NCI-H524 (cell line): ENCODE measurements at regions not wholly inside any gene's neighbourhood (a gene's known extent, or its start where the extent isn't known, plus 50 kb on each side); places are given as distances from the start of the nearest gene placed in this dataset.

ENCODE experiments used
- DNase-seq, 2 experiments: peaks; one replicate each; lab custom pipeline; 2025; lab: John Stamatoyannopoulos, UW

DNA sequence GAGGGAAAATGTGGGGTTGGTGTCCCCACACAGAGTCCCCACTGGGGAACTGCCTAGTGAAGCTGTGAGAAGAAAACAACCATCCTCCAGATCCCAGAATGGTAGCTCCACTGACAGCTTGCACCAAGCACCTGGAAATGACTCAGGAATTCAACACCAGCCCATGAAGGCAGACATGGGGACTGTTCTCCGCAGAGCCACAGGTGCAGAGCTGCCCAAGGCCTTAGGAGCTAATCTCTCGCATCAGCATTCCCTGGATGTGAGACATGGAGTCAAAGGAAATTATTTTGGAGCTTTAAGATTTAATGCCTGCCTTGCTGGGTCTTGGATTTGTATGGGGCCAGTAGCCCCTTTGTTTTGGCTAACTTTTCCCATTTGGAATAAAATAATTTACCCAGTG lies 367.9 kb downstream of the FAM133A start:
- DNase-seq: no peak

GRCh38 chrX:94045724-94046123 lies 371.7 kb downstream of the FAM133A start:
- DNase-seq: no peak

DNA sequence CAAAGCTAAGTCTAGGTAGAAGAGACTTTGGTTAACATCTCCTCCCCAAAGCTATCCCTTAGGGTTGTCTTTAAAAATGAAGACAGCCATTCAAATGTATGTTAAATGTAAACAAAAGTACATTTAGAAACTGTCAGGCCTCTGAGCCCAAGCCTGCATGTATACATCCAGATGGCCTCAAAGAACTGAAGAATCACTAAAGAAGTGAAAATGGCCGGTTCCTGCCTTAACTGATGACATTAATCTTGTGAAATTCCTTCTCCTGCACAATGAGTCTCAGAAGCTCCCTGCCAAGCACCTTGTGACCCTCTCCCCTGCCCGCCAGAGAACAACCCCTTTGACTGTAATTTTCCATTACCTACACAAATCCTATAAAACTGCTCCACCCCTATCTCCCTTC lies 377.9 kb downstream of the FAM133A start:
- no peak for DNase-seq

DNA sequence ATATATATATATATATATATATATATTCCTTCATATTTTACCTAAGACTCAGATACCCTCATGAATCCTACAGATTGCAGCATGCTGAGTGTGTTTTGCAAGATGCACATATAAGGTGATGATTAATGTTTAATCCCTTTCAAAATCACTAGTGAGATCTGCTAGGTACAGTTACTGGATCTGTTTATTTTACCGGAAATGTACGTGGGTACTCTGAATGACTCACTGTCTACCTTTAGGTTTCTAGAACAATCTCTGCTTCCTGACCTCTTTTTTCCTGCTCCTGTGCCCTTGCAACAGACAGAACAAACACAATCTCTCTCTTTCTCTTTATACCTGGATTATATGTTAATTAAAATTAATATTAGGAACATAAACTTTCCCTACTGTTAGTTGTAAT lies 379.6 kb downstream of the FAM133A start:
- no peak for DNase-seq

- DNase-seq: no peak
Measured at GRCh38 chrX:94057385-94057784, 383.4 kb downstream of the FAM133A start.

GRCh38 chrX:94058728-94059382 lies 384.8 kb downstream of the FAM133A start:
- DNase-seq: peak; percentile 14 to 52

DNA sequence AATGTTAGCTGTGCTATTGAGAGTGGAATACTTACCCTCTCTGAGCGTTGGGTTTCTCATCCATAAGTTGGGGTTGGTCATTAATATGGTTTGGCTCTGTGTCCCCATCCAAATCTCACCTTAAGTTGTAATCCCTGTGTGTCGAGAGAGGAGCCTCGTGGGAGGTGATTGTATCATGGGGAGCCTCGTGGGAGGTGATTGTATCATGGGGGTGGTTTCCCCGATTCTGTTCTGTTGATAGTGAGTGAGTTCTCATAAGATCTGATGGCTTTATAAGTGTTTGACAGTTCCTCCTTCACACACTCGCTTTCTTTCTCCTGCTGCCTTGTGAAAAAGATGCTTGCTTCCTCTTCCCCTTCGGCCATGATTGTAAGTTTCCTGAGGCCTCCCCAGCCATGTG lies 391.1 kb downstream of the FAM133A start:
- DNase-seq: no peak

DNA sequence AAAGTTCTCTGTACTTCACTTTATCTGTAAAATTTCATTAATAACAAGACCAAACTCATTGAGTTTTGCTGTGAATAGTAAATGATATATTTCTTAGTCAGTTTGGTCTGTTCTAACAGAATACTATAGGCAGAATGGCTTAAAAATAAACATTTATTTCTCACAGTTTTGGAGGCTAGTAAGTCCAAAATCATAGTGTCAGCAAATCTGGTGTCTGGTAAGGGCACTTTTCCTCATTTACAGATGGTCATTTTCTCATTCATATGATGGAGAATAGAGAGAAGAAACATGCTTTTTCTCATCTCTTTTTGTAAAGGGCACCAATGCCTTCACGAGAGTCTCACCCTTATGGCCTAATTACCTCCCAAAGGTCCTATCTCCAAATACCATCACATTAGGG lies 415.1 kb downstream of the FAM133A start:
- no peak for DNase-seq

DNA sequence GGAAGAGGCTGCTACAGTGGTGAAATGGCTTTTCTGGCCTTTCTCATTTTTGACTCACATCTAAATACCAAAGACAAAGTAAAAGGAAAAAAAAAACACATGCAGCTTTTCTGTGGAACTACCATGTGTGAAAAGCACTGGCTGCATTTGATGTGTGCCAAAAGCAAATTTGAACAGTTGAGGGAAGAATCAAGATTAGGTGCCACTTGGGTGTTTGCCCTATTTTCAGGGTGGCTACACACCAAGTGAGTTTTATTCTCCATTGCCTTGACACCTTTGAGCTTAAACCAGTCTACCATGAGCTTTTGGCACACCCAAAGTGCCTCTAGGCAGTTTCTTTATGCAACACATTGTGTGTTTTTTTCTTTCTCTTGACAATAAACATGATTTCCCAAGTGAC lies 423.9 kb downstream of the FAM133A start:
- DNase-seq: no peak

DNA sequence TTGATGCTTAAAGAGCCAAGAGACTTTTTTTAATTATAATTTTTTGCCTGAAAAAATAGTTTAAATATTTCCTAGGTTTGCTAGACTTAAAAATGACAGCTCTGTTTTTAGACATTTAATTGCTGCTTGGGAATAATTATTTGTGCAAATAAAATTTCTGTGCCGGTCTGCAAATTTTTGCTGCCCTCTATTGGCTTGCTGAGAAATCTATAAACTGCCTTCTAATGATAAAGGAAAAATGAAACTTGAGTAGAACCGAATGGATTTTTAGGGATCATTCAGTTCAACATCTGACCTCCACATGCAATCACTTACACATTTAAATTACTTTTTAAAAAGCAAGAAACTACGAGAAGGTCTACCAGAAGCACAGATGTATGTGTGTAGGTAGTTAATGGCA lies 434.0 kb downstream of the FAM133A start:
- peak in 1 of 2 experiments; percentile 1 for DNase-seq

GRCh38 chrX:94114362-94114761 lies 440.4 kb downstream of the FAM133A start:
- DNase-seq: no peak

DNA sequence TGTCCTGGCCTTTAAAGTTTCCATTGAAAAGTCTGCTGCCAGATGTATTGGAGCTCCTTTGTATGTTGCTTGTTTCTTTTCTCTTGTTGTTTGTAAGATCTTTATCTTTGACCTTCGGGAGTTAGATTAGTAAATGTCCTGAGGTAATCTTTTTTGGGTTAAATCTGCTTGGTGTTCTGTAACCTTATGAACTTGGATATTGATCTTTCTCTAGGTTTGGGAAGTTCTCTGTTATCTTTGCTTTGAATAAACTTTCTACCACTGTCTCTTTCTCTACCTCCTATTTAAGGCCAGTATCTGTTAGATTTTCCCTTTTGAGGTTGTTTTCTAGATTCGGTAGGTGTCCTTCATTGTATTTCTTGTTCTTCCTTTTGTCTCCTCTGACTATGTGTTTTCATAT lies 447.8 kb downstream of the FAM133A start:
- DNase-seq: no peak

GRCh38 chrX:94123062-94123461 lies 449.1 kb downstream of the FAM133A start:
- DNase-seq: no peak

GRCh38 chrX:94162971-94163370 lies 489.0 kb downstream of the FAM133A start:
- no peak for DNase-seq

DNA sequence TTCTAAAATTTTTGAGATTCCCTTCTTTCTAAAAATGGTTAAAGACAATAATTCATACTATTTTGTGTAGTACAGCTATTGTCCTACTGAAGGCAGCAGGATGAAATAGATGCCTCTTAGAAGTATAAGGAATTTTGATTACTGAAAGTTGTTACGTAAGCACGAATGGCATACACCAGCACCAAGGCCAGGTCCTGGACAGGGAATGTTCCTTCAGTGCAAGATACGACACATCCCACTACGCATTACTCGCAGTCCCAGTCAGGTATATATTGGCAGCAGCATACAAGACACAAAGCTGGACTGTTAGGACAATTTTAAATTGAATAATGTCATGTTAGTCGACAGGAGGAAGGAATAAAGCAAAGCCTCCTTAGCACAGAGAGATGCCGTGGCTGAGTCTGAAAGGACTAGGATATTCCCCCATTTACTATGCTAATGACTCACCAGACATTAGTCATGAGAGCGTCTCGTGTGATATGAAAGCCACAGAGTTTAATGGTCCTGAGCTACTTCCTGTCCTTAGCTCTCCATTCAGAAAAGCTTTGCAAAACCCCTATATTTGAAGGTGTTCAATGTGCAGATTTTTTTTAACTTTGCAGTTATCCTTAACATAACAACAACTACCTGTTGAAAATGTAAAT lies 504.3 kb downstream of the FAM133A start:
- no peak for DNase-seq

- DNase-seq: no peak
Measured at GRCh38 chrX:94204524-94204923, 530.5 kb downstream of the FAM133A start.

GRCh38 chrX:94216738-94217137 lies 542.7 kb downstream of the FAM133A start:
- DNase-seq: no peak

- no peak for DNase-seq
Measured at GRCh38 chrX:94252211-94252610, 578.2 kb downstream of the FAM133A start.

- DNase-seq: no peak
Measured at GRCh38 chrX:94256396-94256795, 582.4 kb downstream of the FAM133A start.

GRCh38 chrX:94265323-94265722 lies 591.3 kb downstream of the FAM133A start:
- no peak for DNase-seq

- DNase-seq: peak in 1 of 2 experiments; percentile 1
Measured at GRCh38 chrX:94288325-94288724, 614.3 kb downstream of the FAM133A start.

GRCh38 chrX:94288972-94289371 lies 615.0 kb downstream of the FAM133A start:
- no peak for DNase-seq

GRCh38 chrX:94302446-94302845 lies 628.4 kb downstream of the FAM133A start:
- DNase-seq: no peak

DNA sequence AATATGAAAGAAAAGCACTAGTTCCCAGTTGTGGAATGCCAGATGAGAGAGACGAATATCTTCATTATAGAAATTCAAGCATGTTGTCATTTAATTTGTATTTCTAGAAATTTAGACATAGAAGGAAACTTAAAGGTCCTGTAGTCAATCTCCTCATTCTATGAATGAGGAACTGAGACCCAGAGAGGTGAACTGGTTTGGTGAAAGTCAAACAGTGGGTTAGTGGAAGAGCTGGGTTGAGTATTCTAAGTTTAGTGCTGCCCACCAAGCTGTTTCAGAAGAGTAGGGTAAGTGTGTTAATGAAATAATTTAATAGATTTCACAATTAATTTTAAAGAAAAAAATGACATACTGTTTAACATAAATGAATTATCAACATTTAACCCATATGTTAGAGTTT lies 655.2 kb downstream of the FAM133A start:
- no peak for DNase-seq
